ENCODE measurements at regions not wholly inside any gene's neighbourhood (a gene's known extent, or its start where the extent isn't known, plus 50 kb on each side); places are given as distances from the start of the nearest gene placed in this dataset.

DNA sequence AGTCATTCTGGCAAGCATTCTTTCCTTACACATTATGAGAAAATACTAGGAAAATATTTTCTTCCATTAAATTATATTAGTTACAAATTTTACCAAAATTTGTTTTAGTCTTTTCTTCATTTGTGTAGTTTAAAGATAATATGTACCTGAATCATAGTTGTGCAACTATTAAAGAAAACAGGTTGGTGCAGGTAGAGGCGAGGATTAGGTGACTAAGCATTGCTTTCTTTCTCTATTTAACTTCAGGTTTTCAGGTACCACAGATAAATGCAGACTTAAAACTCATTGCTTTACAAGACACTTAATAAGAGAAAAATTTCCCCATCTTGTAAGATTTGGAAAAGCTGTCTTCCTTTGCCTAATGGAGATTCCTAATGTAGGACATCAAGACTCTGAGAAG is 1175.5 kb upstream of the ADGRB3 start:
- H3K9me3 ChIP-seq (replicated peaks in 1 of 3), result peaks cover 0 to 6% (median 0%) of the 10 kb centered on the region in 3 donors
- H3K27ac ChIP-seq, result no peak overlapping the region
- H3K4me3 ChIP-seq, result no peak overlapping the region
- H3K4me1 ChIP-seq (replicated peaks in 1 of 2), result no peaks in the 10 kb centered on the region
- DNase-seq, result no peak
- H3K27me3 ChIP-seq, result no peaks in the 10 kb centered on the region
- TF ChIP-seq, protein P1, sequence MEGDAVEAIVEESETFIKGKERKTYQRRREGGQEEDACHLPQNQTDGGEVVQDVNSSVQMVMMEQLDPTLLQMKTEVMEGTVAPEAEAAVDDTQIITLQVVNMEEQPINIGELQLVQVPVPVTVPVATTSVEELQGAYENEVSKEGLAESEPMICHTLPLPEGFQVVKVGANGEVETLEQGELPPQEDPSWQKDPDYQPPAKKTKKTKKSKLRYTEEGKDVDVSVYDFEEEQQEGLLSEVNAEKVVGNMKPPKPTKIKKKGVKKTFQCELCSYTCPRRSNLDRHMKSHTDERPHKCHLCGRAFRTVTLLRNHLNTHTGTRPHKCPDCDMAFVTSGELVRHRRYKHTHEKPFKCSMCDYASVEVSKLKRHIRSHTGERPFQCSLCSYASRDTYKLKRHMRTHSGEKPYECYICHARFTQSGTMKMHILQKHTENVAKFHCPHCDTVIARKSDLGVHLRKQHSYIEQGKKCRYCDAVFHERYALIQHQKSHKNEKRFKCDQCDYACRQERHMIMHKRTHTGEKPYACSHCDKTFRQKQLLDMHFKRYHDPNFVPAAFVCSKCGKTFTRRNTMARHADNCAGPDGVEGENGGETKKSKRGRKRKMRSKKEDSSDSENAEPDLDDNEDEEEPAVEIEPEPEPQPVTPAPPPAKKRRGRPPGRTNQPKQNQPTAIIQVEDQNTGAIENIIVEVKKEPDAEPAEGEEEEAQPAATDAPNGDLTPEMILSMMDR (IDR thresholded peaks at IDR 0.05), result no peak
- no peak for TF ChIP-seq POLR2A (IDR thresholded peaks at IDR 0.05)
- 69 to 82% (median 75%) methylated on average over 1 of the region's 1 CpG for WGBS, 4 donors
- H3K36me3 ChIP-seq (replicated peaks in 1 of 2), result no peaks in the 10 kb centered on the region
- intact Hi-C loops (cut with DNase I), result no loop called here

DNA sequence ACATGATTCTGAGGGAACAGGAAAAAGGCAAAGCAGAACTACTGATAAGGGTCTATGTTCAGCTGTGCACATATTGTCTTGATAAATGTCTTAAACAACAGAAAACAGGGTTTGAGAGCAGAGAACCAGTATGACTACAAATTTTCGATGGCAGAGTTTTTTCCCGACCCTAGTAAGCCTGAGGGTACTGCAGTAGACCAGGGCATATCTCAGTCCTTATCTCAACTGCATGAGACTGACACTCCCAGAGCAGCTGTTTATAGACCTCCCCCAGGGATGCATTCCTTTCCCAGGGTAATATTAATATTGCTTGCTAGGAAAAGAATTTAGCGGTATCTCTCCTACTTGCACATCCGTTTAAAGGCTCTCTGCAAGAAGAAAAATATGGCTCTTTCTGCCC is 1176.8 kb upstream of the ADGRB3 start:
- intact Hi-C loops (cut with DNase I), result no loop called here
- no peaks in the 10 kb centered on the region for H3K4me1 ChIP-seq (replicated peaks in 1 of 2)
- no peak for TF ChIP-seq POLR2A (IDR thresholded peaks at IDR 0.05)
- TF ChIP-seq, protein P1 (IDR thresholded peaks at IDR 0.05), result no peak
- no peaks in the 10 kb centered on the region for H3K36me3 ChIP-seq (replicated peaks in 1 of 2)
- no peaks in the 10 kb centered on the region for H3K27me3 ChIP-seq
- H3K9me3 ChIP-seq (replicated peaks in 1 of 3), result peaks cover 0 to 6% (median 0%) of the 10 kb centered on the region in 3 donors
- H3K27ac ChIP-seq, result no peak overlapping the region
- H3K4me3 ChIP-seq, result no peak overlapping the region
- WGBS, 4 donors, result 51 to 80% (median 76%) methylated on average over 4 of the region's 4 CpGs
- no peak for DNase-seq

DNA sequence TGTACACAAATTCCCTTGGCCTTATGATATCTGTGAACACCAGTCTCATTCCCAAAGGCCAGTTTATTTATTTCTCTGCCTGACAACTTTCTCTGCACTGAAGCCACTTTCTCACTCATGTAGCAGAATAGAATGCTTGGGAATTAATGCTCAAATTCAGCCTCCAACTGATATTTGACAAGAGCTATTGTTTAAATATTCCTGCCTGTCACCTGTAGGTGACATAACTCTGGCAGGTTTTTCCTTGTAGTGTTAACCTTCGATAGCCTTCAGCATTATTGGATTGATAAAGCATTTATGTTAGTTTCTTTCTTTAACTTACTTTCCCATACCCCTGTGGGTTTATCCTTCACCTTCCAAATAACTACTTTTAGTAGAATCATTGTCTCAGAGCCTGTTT is 1183.2 kb upstream of the ADGRB3 start:
- no peaks in the 10 kb centered on the region for H3K36me3 ChIP-seq (replicated peaks in 1 of 2)
- H3K27me3 ChIP-seq, result no peaks in the 10 kb centered on the region
- no peak overlapping the region for H3K4me3 ChIP-seq
- 69 to 91% (median 81%) methylated on average over 1 of the region's 1 CpG for WGBS, 4 donors
- H3K27ac ChIP-seq, result no peak overlapping the region
- H3K9me3 ChIP-seq (replicated peaks in 1 of 3), result no peaks in the 10 kb centered on the region
- H3K4me1 ChIP-seq (replicated peaks in 1 of 2), result no peaks in the 10 kb centered on the region
- no peak for TF ChIP-seq POLR2A (IDR thresholded peaks at IDR 0.05)
- TF ChIP-seq, protein P1 (IDR thresholded peaks at IDR 0.05), result no peak
- DNase-seq, result no peak
- intact Hi-C loops (cut with DNase I), result no loop called here

DNA sequence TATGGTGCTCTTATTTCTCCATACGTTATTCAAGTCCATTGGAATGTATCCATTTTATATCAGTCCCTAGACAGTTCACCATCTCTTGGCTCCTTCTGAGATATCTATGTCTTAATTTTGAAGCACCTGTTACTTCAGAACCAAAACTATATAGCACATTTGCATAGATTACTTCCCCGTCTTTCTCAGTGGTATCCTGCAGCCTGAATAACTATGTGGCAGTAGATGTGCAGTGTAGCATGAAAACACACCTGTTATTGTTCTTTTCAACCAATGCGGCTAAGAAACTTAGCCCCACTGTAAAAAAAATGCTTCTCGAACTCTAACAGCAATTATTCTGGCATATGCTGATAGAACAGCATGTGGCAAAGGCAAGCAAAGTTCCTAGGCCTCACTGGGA is 1184.4 kb upstream of the ADGRB3 start:
- TF ChIP-seq POLR2A (IDR thresholded peaks at IDR 0.05), result no peak
- TF ChIP-seq, protein P1 (IDR thresholded peaks at IDR 0.05), result no peak
- H3K27ac ChIP-seq, result no peak overlapping the region
- no peaks in the 10 kb centered on the region for H3K36me3 ChIP-seq (replicated peaks in 1 of 2)
- intact Hi-C loops (cut with DNase I), result no loop called here
- no peaks in the 10 kb centered on the region for H3K27me3 ChIP-seq
- no peak overlapping the region for H3K4me3 ChIP-seq
- no peaks in the 10 kb centered on the region for H3K4me1 ChIP-seq (replicated peaks in 1 of 2)
- DNase-seq, result no peak
- H3K9me3 ChIP-seq (replicated peaks in 1 of 3), result no peaks in the 10 kb centered on the region
- WGBS, 4 donors, result 66 to 76% (median 69%) methylated on average over 4 of the region's 4 CpGs
